Natural killer cell (primary cell): ENCODE measurements at regions not wholly inside any gene's neighbourhood (a gene's known extent, or its start where the extent isn't known, plus 50 kb on each side); places are given as distances from the start of the nearest gene placed in this dataset.

Experiments
- ATAC-seq, 3 donors: fragments of 150-1000 bp in 2 of 3; fragments of 200-7000 bp in 1 of 3; cut with Tn5 transposase; 1 replicate in 1 of 3; 2 replicates in 2 of 3; pipeline ENCODE4 v1.10.0; 2021; ENCODE audit warnings: mild to moderate bottlenecking in 2 of 3, moderate library complexity in 2 of 3
- DNase-seq, 2 donors: peaks; one replicate each; pipeline versions ENCODE4 v3.0.0 to v3.0.0-alpha.2; 2013 to 2021; ENCODE audit warnings: mixed read lengths in 1 of 2
- H3K27ac ChIP-seq: one replicate; pipeline ENCODE4 v1.5.1; 2013; ENCODE audit warnings: mild to moderate bottlenecking, low read length
- H3K27me3 ChIP-seq: one replicate; pipeline ENCODE4 v1.6.1; 2013; ENCODE audit warnings: low read length; ENCODE audit not compliant: control insufficient read depth, insufficient read depth
- H3K36me3 ChIP-seq: one replicate; pipeline ENCODE4 v1.6.1; 2013; ENCODE audit warnings: low read length; ENCODE audit not compliant: control insufficient read depth, insufficient read depth
- H3K4me1 ChIP-seq: one replicate; pipeline ENCODE4 v1.6.1; 2013; ENCODE audit warnings: low read length; ENCODE audit not compliant: control insufficient read depth, insufficient read depth
- H3K4me3 ChIP-seq: one replicate; pipeline ENCODE4 v1.5.1; 2013; ENCODE audit warnings: low read length
- H3K9me3 ChIP-seq: one replicate; pipeline ENCODE4 v1.6.1; 2013; ENCODE audit warnings: low read length; ENCODE audit not compliant: control insufficient read depth, insufficient read depth
- H3K27ac Mint-ChIP-seq, 2 donors: one replicate each; pipeline ENCODE4 v1.8.0; 2022; ENCODE audit warnings: mild to moderate bottlenecking in 2 of 2, mixed read lengths in 2 of 2, moderate library complexity in 1 of 2
- H3K27me3 Mint-ChIP-seq, 2 donors: one replicate each; pipeline ENCODE4 v1.8.0; 2022; ENCODE audit warnings: low read depth in 2 of 2, mixed read lengths in 2 of 2
- H3K36me3 Mint-ChIP-seq: one replicate; pipeline ENCODE4 v1.8.0; 2022; ENCODE audit warnings: mixed read lengths
- H3K4me1 Mint-ChIP-seq, 2 donors: one replicate each; pipeline ENCODE4 v1.8.0; 2022; ENCODE audit warnings: mixed read lengths in 2 of 2
- H3K4me3 Mint-ChIP-seq: one replicate; pipeline ENCODE4 v1.8.0; 2022; ENCODE audit warnings: mild to moderate bottlenecking, moderate library complexity, mixed read lengths
- H3K9me3 Mint-ChIP-seq, 2 donors: one replicate each; pipeline ENCODE4 v1.8.0; 2022; ENCODE audit warnings: mixed read lengths in 2 of 2
- WGBS: methylation state at CpG from one replicate; pipeline ENCODE4 v1.1.7; 2013; ENCODE audit warnings: missing lambda C conversion rate; ENCODE audit not compliant: insufficient coverage; 5-methylcytosine and 5-hydroxymethylcytosine counted together
- intact Hi-C: fragments of 100-400 bp; cut with micrococcal nuclease; formaldehyde crosslinking; loops from one replicate; pipeline ENCODE4 v1.14.2; 2022
- TF ChIP-seq, protein P1 (sequence below): fragments of 200-600 bp; IDR thresholded peaks from one replicate; pipeline ENCODE4 v1.8.0; 2022; ENCODE audit warnings: antibody characterized with exemption

- Histone ChIP-seq H3K27ac (no peak overlapping the region), H3K4me3 (no peak overlapping the region), H3K27me3 (no peaks in the 10 kb centered on the region), H3K36me3 (no peaks in the 10 kb centered on the region), H3K4me1 (no peaks in the 10 kb centered on the region), H3K9me3 (no peaks in the 10 kb centered on the region)
- TF ChIP-seq, protein P1, sequence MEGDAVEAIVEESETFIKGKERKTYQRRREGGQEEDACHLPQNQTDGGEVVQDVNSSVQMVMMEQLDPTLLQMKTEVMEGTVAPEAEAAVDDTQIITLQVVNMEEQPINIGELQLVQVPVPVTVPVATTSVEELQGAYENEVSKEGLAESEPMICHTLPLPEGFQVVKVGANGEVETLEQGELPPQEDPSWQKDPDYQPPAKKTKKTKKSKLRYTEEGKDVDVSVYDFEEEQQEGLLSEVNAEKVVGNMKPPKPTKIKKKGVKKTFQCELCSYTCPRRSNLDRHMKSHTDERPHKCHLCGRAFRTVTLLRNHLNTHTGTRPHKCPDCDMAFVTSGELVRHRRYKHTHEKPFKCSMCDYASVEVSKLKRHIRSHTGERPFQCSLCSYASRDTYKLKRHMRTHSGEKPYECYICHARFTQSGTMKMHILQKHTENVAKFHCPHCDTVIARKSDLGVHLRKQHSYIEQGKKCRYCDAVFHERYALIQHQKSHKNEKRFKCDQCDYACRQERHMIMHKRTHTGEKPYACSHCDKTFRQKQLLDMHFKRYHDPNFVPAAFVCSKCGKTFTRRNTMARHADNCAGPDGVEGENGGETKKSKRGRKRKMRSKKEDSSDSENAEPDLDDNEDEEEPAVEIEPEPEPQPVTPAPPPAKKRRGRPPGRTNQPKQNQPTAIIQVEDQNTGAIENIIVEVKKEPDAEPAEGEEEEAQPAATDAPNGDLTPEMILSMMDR, result no peak
- no peaks in the 10 kb centered on the region for H3K36me3 Mint-ChIP-seq
- intact Hi-C loops, result no loop called here
- H3K27me3 Mint-ChIP-seq, result no peaks in the 10 kb centered on the region
- DNase-seq (no peak), ATAC-seq (no peak)
- WGBS, result 79% methylated on average over 2 of the region's 2 CpGs
- H3K9me3 Mint-ChIP-seq, result no peaks in the 10 kb centered on the region
- H3K27ac Mint-ChIP-seq, result no peak overlapping the region
- peaks cover 8 to 12% of the 10 kb centered on the region in 2 donors for H3K4me1 Mint-ChIP-seq
- no peak overlapping the region for H3K4me3 Mint-ChIP-seq
Measured at GRCh38 chr6:80641591-80641990, 535.1 kb downstream of the BCKDHB start.

GRCh38 chr6:80640176-80640575 lies 533.7 kb downstream of the BCKDHB start:
- intact Hi-C loops, result no loop called here
- H3K36me3 ChIP-seq, result no peaks in the 10 kb centered on the region
- H3K27ac ChIP-seq, result no peak overlapping the region
- no peaks in the 10 kb centered on the region for H3K27me3 ChIP-seq
- Mint-ChIP-seq H3K27me3 (no peaks in the 10 kb centered on the region), H3K27ac (peak overlapping the region in 1 of 2 donors; percentile 85), H3K4me3 (no peak overlapping the region), H3K9me3 (peaks cover 2 to 3% of the 10 kb centered on the region in 2 donors), H3K4me1 (peaks cover 8 to 12% of the 10 kb centered on the region in 2 donors), H3K36me3 (no peaks in the 10 kb centered on the region)
- H3K4me3 ChIP-seq, result no peak overlapping the region
- TF ChIP-seq, protein P1, result no peak
- DNase-seq (no peak), ATAC-seq (no peak)
- no peaks in the 10 kb centered on the region for H3K9me3 ChIP-seq
- WGBS, result no CpG with 5 or more reads among the region's 1 CpG
- no peaks in the 10 kb centered on the region for H3K4me1 ChIP-seq

DNA sequence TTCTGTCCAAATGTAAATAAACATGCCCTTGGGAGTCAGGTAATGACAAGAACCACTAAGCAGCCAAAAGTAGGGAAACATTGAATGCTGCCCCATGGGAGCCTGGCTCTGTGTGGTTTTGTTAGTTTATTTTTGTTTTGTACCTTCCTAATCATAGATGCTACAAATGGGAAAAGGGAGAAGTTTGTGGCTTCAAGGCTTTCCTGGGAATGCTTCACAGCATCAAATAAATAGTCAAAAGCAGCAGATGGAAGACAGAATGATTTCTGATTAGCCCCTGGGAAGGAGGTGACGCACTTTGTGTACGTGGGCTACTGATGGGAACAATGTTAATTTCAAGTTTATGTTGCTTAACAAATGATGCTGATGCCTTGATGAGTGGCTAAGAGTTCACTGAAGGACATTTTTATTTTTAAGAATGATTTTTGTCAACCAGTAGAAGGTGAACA lies 532.7 kb downstream of the BCKDHB start:
- no peak overlapping the region for H3K4me3 ChIP-seq
- 100% methylated on average over 2 of the region's 2 CpGs for WGBS
- no peaks in the 10 kb centered on the region for H3K4me1 ChIP-seq
- intact Hi-C loops, result no loop called here
- peaks cover 2 to 3% of the 10 kb centered on the region in 2 donors for H3K9me3 Mint-ChIP-seq
- peak overlapping the region; percentile 80 to 85 for H3K27ac Mint-ChIP-seq
- H3K27me3 ChIP-seq, result no peaks in the 10 kb centered on the region
- H3K27me3 Mint-ChIP-seq, result no peaks in the 10 kb centered on the region
- H3K36me3 Mint-ChIP-seq, result no peaks in the 10 kb centered on the region
- H3K27ac ChIP-seq, result peak overlapping the region; percentile 53
- ATAC-seq (no peak), DNase-seq (no peak)
- peak overlapping the region; percentile 21 for H3K4me3 Mint-ChIP-seq
- TF ChIP-seq, protein P1, result no peak
- no peaks in the 10 kb centered on the region for H3K36me3 ChIP-seq
- peaks cover 8 to 12% of the 10 kb centered on the region in 2 donors for H3K4me1 Mint-ChIP-seq
- H3K9me3 ChIP-seq, result no peaks in the 10 kb centered on the region
